ENCODE measurements at regions not wholly inside any gene's neighbourhood (a gene's known extent, or its start where the extent isn't known, plus 50 kb on each side); places are given as distances from the start of the nearest gene placed in this dataset.

DNA sequence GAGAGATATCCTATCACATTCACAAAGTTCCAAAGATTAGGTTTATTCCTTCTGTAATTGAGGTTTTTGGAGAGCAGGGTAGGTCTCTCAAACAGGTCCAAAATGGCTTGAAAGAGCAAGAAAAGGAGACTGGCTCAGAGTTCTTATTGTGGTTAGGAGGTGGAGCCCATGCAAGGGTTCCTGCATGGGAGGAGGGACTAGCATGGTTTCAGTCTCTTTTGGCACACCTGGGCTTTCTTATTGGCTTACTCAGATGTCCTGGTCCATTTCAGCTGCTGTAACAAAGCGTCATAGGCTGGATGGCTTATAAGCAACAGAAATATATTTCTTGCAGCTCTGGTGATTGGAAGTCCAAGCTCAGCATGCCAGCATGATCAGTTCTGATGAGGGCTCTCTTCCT is 493.1 kb downstream of the REEP3 start:
- Histone ChIP-seq H3K27me3 (replicated peaks) (no peaks in the 10 kb centered on the region), H3K27ac (no peak overlapping the region), H3K4me3 (ENCODE audit: low read depth, low read length) (no peak overlapping the region), H3K36me3 (replicated peaks) (no peaks in the 10 kb centered on the region)
- in situ Hi-C loops (cut with HindIII; ENCODE audit: low pct_ligation_motif_present, low sequenced_read_pairs): no loop called here
- TF ChIP-seq, protein P1, sequence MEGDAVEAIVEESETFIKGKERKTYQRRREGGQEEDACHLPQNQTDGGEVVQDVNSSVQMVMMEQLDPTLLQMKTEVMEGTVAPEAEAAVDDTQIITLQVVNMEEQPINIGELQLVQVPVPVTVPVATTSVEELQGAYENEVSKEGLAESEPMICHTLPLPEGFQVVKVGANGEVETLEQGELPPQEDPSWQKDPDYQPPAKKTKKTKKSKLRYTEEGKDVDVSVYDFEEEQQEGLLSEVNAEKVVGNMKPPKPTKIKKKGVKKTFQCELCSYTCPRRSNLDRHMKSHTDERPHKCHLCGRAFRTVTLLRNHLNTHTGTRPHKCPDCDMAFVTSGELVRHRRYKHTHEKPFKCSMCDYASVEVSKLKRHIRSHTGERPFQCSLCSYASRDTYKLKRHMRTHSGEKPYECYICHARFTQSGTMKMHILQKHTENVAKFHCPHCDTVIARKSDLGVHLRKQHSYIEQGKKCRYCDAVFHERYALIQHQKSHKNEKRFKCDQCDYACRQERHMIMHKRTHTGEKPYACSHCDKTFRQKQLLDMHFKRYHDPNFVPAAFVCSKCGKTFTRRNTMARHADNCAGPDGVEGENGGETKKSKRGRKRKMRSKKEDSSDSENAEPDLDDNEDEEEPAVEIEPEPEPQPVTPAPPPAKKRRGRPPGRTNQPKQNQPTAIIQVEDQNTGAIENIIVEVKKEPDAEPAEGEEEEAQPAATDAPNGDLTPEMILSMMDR (IDR thresholded peaks at IDR 0.05; ENCODE audit: low read depth, low read length, missing control alignments): no peak
- DNase-seq: no peak

- Histone ChIP-seq H3K4me3 (ENCODE audit: low read depth, low read length) (no peak overlapping the region), H3K36me3 (replicated peaks) (no peaks in the 10 kb centered on the region), H3K27ac (no peak overlapping the region), H3K27me3 (replicated peaks) (no peaks in the 10 kb centered on the region)
- no peak for DNase-seq
- TF ChIP-seq, protein P1 (IDR thresholded peaks at IDR 0.05; ENCODE audit: low read depth, low read length, missing control alignments): no peak
- in situ Hi-C loops (cut with HindIII; ENCODE audit: low pct_ligation_motif_present, low sequenced_read_pairs): no loop called here
Measured at GRCh38 chr10:64023926-64024470, 502.8 kb downstream of the REEP3 start.

- in situ Hi-C loops (cut with HindIII; ENCODE audit: low pct_ligation_motif_present, low sequenced_read_pairs): no loop called here
- Histone ChIP-seq H3K27ac (no peak overlapping the region), H3K4me3 (ENCODE audit: low read depth, low read length) (no peak overlapping the region), H3K36me3 (replicated peaks) (no peaks in the 10 kb centered on the region), H3K27me3 (replicated peaks) (no peaks in the 10 kb centered on the region)
- no peak for DNase-seq
- TF ChIP-seq, protein P1 (IDR thresholded peaks at IDR 0.05; ENCODE audit: low read depth, low read length, missing control alignments): no peak
Measured at GRCh38 chr10:64033711-64034110, 512.5 kb downstream of the REEP3 start.

GRCh38 chr10:64036321-64036930 is 515.2 kb downstream of the REEP3 start:
- in situ Hi-C loops (cut with HindIII; ENCODE audit: low pct_ligation_motif_present, low sequenced_read_pairs): no loop called here
- Histone ChIP-seq H3K4me3 (ENCODE audit: low read depth, low read length) (no peak overlapping the region), H3K27ac (no peak overlapping the region), H3K27me3 (replicated peaks) (no peaks in the 10 kb centered on the region), H3K36me3 (replicated peaks) (no peaks in the 10 kb centered on the region)
- TF ChIP-seq, protein P1 (IDR thresholded peaks at IDR 0.05; ENCODE audit: low read depth, low read length, missing control alignments): no peak
- no peak for DNase-seq

- DNase-seq: no peak
- H3K27ac ChIP-seq: no peak overlapping the region
- TF ChIP-seq, protein P1 (IDR thresholded peaks at IDR 0.05; ENCODE audit: low read depth, low read length, missing control alignments): no peak
- no peak overlapping the region for H3K4me3 ChIP-seq (ENCODE audit: low read depth, low read length)
- in situ Hi-C loops (cut with HindIII; ENCODE audit: low pct_ligation_motif_present, low sequenced_read_pairs): no loop called here
- no peaks in the 10 kb centered on the region for H3K27me3 ChIP-seq (replicated peaks)
- no peaks in the 10 kb centered on the region for H3K36me3 ChIP-seq (replicated peaks)
Measured at GRCh38 chr10:64037071-64037661, 516.0 kb downstream of the REEP3 start.
